Mammary epithelial cell (primary cell): ENCODE measurements at regions not wholly inside any gene's neighbourhood (a gene's known extent, or its start where the extent isn't known, plus 50 kb on each side); places are given as distances from the start of the nearest gene placed in this dataset.

Experiments
- EZH2 ChIP-seq: IDR thresholded peaks from 2 replicates; pipeline ENCODE4 v1.6.1; 2012; ENCODE audit warnings: low read length, inconsistent platforms, borderline replicate concordance
- TF ChIP-seq, protein P1 (sequence below), 2 donors: IDR thresholded peaks in 1 of 2; conservative IDR thresholded peaks in 1 of 2; 2 replicates each; pipeline ENCODE4 v1.5.1; 2011 to 2012; ENCODE audit warnings: inconsistent platforms in 2 of 2, low read length in 2 of 2, mild to moderate bottlenecking in 2 of 2, control low read depth in 1 of 2, low read depth in 1 of 2; ENCODE audit not compliant: insufficient read depth in 1 of 2; ENCODE audit errors: extremely low read depth in 1 of 2

GRCh38 chr17:54494721-54495715 lies 405.6 kb upstream of the TOM1L1 start:
- TF ChIP-seq, protein P1, sequence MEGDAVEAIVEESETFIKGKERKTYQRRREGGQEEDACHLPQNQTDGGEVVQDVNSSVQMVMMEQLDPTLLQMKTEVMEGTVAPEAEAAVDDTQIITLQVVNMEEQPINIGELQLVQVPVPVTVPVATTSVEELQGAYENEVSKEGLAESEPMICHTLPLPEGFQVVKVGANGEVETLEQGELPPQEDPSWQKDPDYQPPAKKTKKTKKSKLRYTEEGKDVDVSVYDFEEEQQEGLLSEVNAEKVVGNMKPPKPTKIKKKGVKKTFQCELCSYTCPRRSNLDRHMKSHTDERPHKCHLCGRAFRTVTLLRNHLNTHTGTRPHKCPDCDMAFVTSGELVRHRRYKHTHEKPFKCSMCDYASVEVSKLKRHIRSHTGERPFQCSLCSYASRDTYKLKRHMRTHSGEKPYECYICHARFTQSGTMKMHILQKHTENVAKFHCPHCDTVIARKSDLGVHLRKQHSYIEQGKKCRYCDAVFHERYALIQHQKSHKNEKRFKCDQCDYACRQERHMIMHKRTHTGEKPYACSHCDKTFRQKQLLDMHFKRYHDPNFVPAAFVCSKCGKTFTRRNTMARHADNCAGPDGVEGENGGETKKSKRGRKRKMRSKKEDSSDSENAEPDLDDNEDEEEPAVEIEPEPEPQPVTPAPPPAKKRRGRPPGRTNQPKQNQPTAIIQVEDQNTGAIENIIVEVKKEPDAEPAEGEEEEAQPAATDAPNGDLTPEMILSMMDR (conservative IDR thresholded peaks at IDR 0.05 in 1 of 2, IDR thresholded peaks at IDR 0.05 in 1 of 2; ENCODE audit: extremely low read depth in 1 of 2, insufficient read depth in 1 of 2, low read depth in 1 of 2, low read length in 2 of 2), result no peak
- TF ChIP-seq EZH2, result no peak
